AG04450 (cell line): ENCODE measurements at regions not wholly inside any gene's neighbourhood (a gene's known extent, or its start where the extent isn't known, plus 50 kb on each side); places are given as distances from the start of the nearest gene placed in this dataset.

Experiments used
- CTCF ChIA-PET: fragments of 300-600, 350-600 bp; formaldehyde crosslinking; extraction: SDS; loops from one replicate; lab custom pipeline; 2022; ENCODE audit warnings: antibody characterized with exemption, inconsistent platforms; lab: Charles Lee
- POLR2A ChIA-PET: fragments of 350-600 bp; formaldehyde crosslinking; extraction: SDS; loops from one replicate; lab custom pipeline; 2021; ENCODE audit warnings: antibody characterized with exemption, inconsistent platforms; lab: Yijun Ruan, JAX
- DNase-seq: peaks from one replicate; pipeline ENCODE4 v3.0.0-alpha.2; 2011; ENCODE audit warnings: low read depth, low spot score
- H3K27ac ChIP-seq: one replicate; pipeline ENCODE4 v1.5.1; 2012; ENCODE audit warnings: low read depth, low read length, control low read depth
- H3K27me3 ChIP-seq: one replicate; pipeline ENCODE4 v1.6.0; 2012; ENCODE audit warnings: low read length; ENCODE audit not compliant: control insufficient read depth, insufficient read depth
- H3K4me3 ChIP-seq: 2 replicates; pipeline ENCODE4 v1.5.1; 2011; ENCODE audit warnings: mild to moderate bottlenecking, low read depth, low read length, control low read depth
- H3K9me3 ChIP-seq: 2 replicates; pipeline ENCODE4 v1.5.1; 2012; ENCODE audit warnings: low read length; ENCODE audit not compliant: control insufficient read depth, insufficient read depth
- TF ChIP-seq, protein P1 (sequence below): IDR thresholded peaks from 2 replicates; pipeline ENCODE4 v1.5.1; 2011; ENCODE audit warnings: low read depth, low read length, control low read depth, inconsistent platforms

DNA sequence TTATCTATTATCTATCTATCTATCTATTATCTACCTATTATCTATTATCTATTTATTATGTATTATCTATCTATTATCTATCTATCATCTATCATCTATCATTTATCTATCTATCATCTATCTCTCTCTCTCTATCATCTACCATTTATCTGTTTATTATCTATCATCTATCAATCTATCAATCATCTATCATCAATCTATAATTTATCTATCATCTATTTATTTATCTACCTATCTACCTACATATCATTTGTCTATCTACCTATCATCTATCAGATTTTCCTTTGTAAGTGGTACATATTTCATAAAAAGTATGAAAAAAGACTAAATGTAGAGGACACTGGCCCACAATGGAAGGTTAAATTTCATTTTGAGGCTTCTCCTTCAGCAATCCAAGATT lies 212.1 kb upstream of the EXOC2 start:
- TF ChIP-seq, protein P1, sequence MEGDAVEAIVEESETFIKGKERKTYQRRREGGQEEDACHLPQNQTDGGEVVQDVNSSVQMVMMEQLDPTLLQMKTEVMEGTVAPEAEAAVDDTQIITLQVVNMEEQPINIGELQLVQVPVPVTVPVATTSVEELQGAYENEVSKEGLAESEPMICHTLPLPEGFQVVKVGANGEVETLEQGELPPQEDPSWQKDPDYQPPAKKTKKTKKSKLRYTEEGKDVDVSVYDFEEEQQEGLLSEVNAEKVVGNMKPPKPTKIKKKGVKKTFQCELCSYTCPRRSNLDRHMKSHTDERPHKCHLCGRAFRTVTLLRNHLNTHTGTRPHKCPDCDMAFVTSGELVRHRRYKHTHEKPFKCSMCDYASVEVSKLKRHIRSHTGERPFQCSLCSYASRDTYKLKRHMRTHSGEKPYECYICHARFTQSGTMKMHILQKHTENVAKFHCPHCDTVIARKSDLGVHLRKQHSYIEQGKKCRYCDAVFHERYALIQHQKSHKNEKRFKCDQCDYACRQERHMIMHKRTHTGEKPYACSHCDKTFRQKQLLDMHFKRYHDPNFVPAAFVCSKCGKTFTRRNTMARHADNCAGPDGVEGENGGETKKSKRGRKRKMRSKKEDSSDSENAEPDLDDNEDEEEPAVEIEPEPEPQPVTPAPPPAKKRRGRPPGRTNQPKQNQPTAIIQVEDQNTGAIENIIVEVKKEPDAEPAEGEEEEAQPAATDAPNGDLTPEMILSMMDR = no peak
- Histone ChIP-seq H3K27ac (no peak overlapping the region), H3K9me3 (no peaks in the 10 kb centered on the region), H3K27me3 (peaks cover 11% of the 10 kb centered on the region), H3K4me3 (no peak overlapping the region)
- ChIA-PET POLR2A (no interaction called here), CTCF (interaction anchor here (1.0 kb wide), 1 partner anchor 476 kb away, joined by 3 read pairs; no protein-coding TSS in a partner anchor)
- no peak for DNase-seq

DNA sequence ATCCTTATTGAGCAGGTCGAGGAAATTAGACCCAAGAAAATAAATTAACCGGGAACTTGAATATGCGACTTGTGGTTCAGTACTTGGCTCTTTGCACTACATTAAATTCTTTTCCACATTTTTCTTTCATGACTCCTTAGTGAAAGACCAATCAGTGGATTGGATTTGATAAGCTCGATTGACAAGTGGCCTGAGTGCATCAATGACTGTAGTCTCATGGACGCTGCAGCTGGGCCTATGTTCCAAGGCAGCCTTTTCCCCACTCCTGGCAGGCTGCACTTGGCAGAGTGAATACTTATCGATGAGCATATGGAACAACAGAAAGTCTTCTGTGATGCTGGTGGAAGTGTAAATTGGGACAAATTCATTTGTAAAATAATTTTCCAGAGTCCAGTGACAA lies 210.8 kb upstream of the EXOC2 start:
- Histone ChIP-seq H3K27me3 (peaks cover 11% of the 10 kb centered on the region), H3K9me3 (no peaks in the 10 kb centered on the region), H3K4me3 (no peak overlapping the region), H3K27ac (no peak overlapping the region)
- CTCF ChIA-PET = no interaction called here
- POLR2A ChIA-PET = no interaction called here
- TF ChIP-seq, protein P1 = no peak
- no peak for DNase-seq

DNA sequence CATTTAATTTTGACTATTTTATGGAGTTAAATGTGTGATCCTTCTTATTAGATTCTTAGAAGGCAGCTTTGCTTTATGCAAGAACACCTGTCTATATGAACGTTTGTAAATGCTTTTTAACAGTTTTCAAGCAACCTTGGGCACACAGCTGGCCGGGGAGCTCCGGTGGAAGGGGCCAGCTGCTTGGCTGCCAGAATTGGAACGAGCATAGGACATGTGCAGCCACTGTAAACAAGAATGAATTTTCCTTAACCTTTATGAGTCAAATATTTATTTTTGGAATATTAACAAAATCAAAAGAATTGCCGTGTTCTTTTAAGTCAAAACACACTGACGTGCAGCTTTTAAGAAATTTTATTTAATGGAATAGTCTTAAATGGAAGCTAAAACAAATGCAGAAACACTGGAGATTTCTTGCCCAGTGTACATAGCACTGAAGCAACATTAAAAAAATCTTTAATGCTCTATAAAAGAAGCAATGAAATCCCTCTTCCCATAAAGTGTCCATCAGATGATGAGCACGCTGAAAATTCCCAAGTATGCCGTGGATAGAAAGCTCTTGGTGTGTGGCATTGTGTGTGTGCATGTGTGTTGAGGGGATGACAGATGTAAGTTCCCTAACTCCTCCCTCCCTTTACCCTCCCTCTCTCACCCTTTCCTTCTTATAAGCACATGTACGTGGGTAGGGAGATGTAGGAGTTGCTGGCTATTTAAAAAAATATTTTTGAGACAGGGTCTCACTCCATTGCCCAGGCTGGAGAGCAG lies 208.9 kb upstream of the EXOC2 start:
- no peak for DNase-seq
- H3K27me3 ChIP-seq = peaks cover 11% of the 10 kb centered on the region
- H3K27ac ChIP-seq = no peak overlapping the region
- H3K4me3 ChIP-seq = no peak overlapping the region
- POLR2A ChIA-PET = no interaction called here
- TF ChIP-seq, protein P1 = no peak
- H3K9me3 ChIP-seq = no peaks in the 10 kb centered on the region
- CTCF ChIA-PET = interaction anchor here (1.2 to 2.1 kb wide), 3 partner anchors 104 to 479 kb away, joined by 3 to 9 read pairs (median 4); no protein-coding TSS in a partner anchor

DNA sequence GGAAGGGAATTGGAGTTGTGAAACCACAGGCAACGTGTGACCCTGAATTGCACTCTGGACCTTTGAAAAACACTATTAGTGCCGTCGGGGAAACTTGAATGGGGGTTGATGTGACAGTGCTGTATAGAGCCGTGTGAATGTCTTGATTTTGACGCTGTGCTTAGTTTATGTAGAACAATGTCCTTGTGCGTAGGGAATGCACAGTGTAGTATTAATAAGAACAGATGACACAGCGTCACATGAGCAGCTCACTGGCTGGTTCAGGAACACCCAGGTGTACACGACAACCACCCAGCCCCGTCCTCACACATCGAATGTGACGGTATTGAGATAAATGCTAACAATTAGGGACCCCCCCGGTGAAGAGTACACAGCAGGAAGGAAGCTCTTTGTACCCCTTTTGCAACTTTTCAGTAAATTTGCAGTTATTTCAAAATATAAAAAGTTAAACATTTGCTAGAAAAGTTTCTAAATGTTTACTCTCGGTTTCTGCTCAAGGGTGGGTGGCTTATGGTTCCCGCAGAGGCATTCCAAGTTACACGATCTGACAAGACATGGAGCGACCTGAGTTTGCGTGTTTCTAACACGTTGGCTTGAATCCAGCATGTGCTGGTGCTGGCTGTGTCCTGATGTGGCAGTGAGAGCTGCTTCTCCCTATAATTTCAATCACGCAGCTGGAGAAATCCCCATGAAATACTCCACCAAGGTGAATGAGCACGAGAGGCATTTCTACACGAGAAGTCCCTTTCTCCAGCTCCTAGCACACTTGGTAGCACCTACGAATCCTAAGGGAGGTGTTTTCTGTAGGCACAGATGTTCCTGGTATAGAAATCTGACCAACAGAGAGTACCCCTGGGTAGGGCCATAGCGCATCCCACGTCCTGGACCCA lies 208.0 kb upstream of the EXOC2 start:
- Histone ChIP-seq H3K27me3 (peaks cover 11% of the 10 kb centered on the region), H3K4me3 (no peak overlapping the region), H3K27ac (no peak overlapping the region), H3K9me3 (no peaks in the 10 kb centered on the region)
- no peak for DNase-seq
- ChIA-PET POLR2A (no interaction called here), CTCF (interaction anchor here (1.2 to 2.1 kb wide), 3 partner anchors 103 to 480 kb away, joined by 3 to 9 read pairs (median 4); no protein-coding TSS in a partner anchor)
- TF ChIP-seq, protein P1 = no peak
